ENCODE measurements at regions not wholly inside any gene's neighbourhood (a gene's known extent, or its start where the extent isn't known, plus 50 kb on each side); places are given as distances from the start of the nearest gene placed in this dataset.

- Histone ChIP-seq H2AK5ac (ENCODE audit: insufficient read length, low read length) (no peak overlapping the region), H3K4me2 (ENCODE audit: insufficient read depth, insufficient read length, low read length) (no peak overlapping the region), H3K4me1 (ENCODE audit: insufficient read depth, low read length) (no peaks in the 10 kb centered on the region), H2BK5ac (ENCODE audit: insufficient read length, low read length) (no peak overlapping the region), H3K56ac (ENCODE audit: insufficient read length, low read depth, low read length) (no peak overlapping the region), H4K5ac (ENCODE audit: insufficient read length, low read depth, low read length) (no peak overlapping the region), H3K79me1 (ENCODE audit: insufficient read depth, low read depth, low read length, poor library complexity, severe bottlenecking) (no peaks in the 10 kb centered on the region), H3K14ac (ENCODE audit: insufficient read depth, low read length) (no peak overlapping the region), H3K79me2 (ENCODE audit: insufficient read depth, low read length) (no peaks in the 10 kb centered on the region), H3K27ac (ENCODE audit: insufficient read length, low read depth, low read length) (no peak overlapping the region), H3T11ph (ENCODE audit: low read length) (no peak overlapping the region), H3K23ac (ENCODE audit: insufficient read length, low read depth, low read length) (no peak overlapping the region), H3K4ac (ENCODE audit: low read depth, low read length) (no peak overlapping the region), H3K23me2 (ENCODE audit: insufficient read length, low read depth, low read length, poor library complexity, severe bottlenecking) (no peaks in the 10 kb centered on the region), H2BK120ac (ENCODE audit: low read depth, low read length, poor library complexity, severe bottlenecking) (no peak overlapping the region), H3K9me3 (ENCODE audit: control insufficient read depth, low read depth, low read length) (no peaks in the 10 kb centered on the region), H2BK15ac (ENCODE audit: low read depth, low read length) (no peak overlapping the region), H3K27me3 (ENCODE audit: insufficient read depth, low read length) (no peaks in the 10 kb centered on the region), H2BK12ac (ENCODE audit: insufficient read length, low read depth, low read length) (no peak overlapping the region), H2BK20ac (ENCODE audit: low read depth, low read length, poor library complexity, severe bottlenecking) (no peak overlapping the region), H3K18ac (ENCODE audit: insufficient read length, low read depth, low read length) (no peak overlapping the region), H2AFZ (ENCODE audit: low read length) (no peak overlapping the region), H4K20me1 (ENCODE audit: control insufficient read depth, insufficient read depth, insufficient read length) (no peaks in the 10 kb centered on the region), H3K9ac (ENCODE audit: extremely low read depth, insufficient read length, low read length) (no peak overlapping the region), H4K8ac (replicated peaks; ENCODE audit: insufficient read length, low read depth, low read length) (no peak overlapping the region), H4K91ac (ENCODE audit: insufficient read length, low read depth, low read length) (no peak overlapping the region)
- peaks cover 32 to 45% of the 10 kb centered on the region in 2 experiments for H3K9me3 Mint-ChIP-seq
- no peak for DNase-seq
- no CpG with 5 or more reads among the region's 2 CpGs for WGBS (ENCODE audit: extremely low coverage, insufficient read length, low lambda C conversion rate)
- H3K27ac Mint-ChIP-seq = no peak overlapping the region
- peaks cover 6 to 44% (median 13%) of the 10 kb centered on the region in 3 experiments for H3K36me3 Mint-ChIP-seq (ENCODE audit: insufficient read depth in 1 of 3, low read depth in 3 of 3)
- no peaks in the 10 kb centered on the region for H3K27me3 Mint-ChIP-seq (ENCODE audit: low read depth)
- H3K4me3 Mint-ChIP-seq = no peak overlapping the region
- TF ChIP-seq, protein P1, sequence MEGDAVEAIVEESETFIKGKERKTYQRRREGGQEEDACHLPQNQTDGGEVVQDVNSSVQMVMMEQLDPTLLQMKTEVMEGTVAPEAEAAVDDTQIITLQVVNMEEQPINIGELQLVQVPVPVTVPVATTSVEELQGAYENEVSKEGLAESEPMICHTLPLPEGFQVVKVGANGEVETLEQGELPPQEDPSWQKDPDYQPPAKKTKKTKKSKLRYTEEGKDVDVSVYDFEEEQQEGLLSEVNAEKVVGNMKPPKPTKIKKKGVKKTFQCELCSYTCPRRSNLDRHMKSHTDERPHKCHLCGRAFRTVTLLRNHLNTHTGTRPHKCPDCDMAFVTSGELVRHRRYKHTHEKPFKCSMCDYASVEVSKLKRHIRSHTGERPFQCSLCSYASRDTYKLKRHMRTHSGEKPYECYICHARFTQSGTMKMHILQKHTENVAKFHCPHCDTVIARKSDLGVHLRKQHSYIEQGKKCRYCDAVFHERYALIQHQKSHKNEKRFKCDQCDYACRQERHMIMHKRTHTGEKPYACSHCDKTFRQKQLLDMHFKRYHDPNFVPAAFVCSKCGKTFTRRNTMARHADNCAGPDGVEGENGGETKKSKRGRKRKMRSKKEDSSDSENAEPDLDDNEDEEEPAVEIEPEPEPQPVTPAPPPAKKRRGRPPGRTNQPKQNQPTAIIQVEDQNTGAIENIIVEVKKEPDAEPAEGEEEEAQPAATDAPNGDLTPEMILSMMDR (conservative IDR thresholded peaks at IDR 0.05) = no peak
- no peaks in the 10 kb centered on the region for H3K4me1 Mint-ChIP-seq
Observed at GRCh38 chr1:164071288-164071687, 487.7 kb upstream of the PBX1 start.
